NCI-H2227 (cell line): ENCODE measurements at regions not wholly inside any gene's neighbourhood (a gene's known extent, or its start where the extent isn't known, plus 50 kb on each side); places are given as distances from the start of the nearest gene placed in this dataset.
"Not testable (repeated sequence)": the region's sequence is repeated elsewhere in the genome, so short reads cannot be mapped to it uniquely, and the experiment has no call there.

Experiments used
- DNase-seq: peaks from one replicate; lab custom pipeline; 2025; ENCODE audit not compliant: unreplicated experiment; lab: John Stamatoyannopoulos, UW

GRCh38 chr2:52500561-52500960 is 1267.0 kb upstream of the CHAC2 start:
- DNase-seq, result no peak

GRCh38 chr2:52498077-52498750 is 1269.4 kb upstream of the CHAC2 start:
- DNase-seq, result no peak

GRCh38 chr2:52495816-52496215 is 1271.8 kb upstream of the CHAC2 start:
- DNase-seq, result no peak

GRCh38 chr2:52477166-52477565 is 1290.4 kb upstream of the CHAC2 start:
- DNase-seq, result no peak

GRCh38 chr2:52475590-52475989 is 1292.0 kb upstream of the CHAC2 start:
- DNase-seq, result no peak

- DNase-seq, result no peak
These were observed 1293.5 kb upstream of the CHAC2 start for GRCh38 chr2:52474091-52474490.

- DNase-seq, result no peak
These were observed 1294.1 kb upstream of the CHAC2 start for GRCh38 chr2:52473526-52473925.

GRCh38 chr2:52470457-52470856 is 1297.1 kb upstream of the CHAC2 start:
- not testable (repeated sequence) for DNase-seq

- no peak for DNase-seq
These were observed 1300.4 kb upstream of the CHAC2 start for GRCh38 chr2:52467189-52467588.

GRCh38 chr2:52465287-52465686 is 1302.3 kb upstream of the CHAC2 start:
- no peak for DNase-seq

GRCh38 chr2:52463457-52463856 is 1304.1 kb upstream of the CHAC2 start:
- no peak for DNase-seq

- no peak for DNase-seq
These were observed 1310.8 kb upstream of the CHAC2 start for GRCh38 chr2:52456561-52457377.

GRCh38 chr2:52454962-52455361 is 1312.6 kb upstream of the CHAC2 start:
- no peak for DNase-seq

- no peak for DNase-seq
These were observed 1315.4 kb upstream of the CHAC2 start for GRCh38 chr2:52452201-52452600.

- DNase-seq, result no peak
These were observed 1321.9 kb upstream of the CHAC2 start for GRCh38 chr2:52445686-52446085.

- no peak for DNase-seq
These were observed 1336.2 kb upstream of the CHAC2 start for GRCh38 chr2:52431352-52431760.

GRCh38 chr2:52429740-52430139 is 1337.9 kb upstream of the CHAC2 start:
- no peak for DNase-seq

- DNase-seq, result no peak
These were observed 1338.4 kb upstream of the CHAC2 start for GRCh38 chr2:52429171-52429570.

GRCh38 chr2:52428224-52428623 is 1339.4 kb upstream of the CHAC2 start:
- no peak for DNase-seq

GRCh38 chr2:52423655-52424054 is 1343.9 kb upstream of the CHAC2 start:
- DNase-seq, result no peak

- no peak for DNase-seq
These were observed 1344.5 kb upstream of the CHAC2 start for GRCh38 chr2:52423111-52423510.

GRCh38 chr2:52416340-52416739 is 1351.3 kb upstream of the CHAC2 start:
- DNase-seq, result no peak
